Ishikawa (cell line): ENCODE measurements at regions not wholly inside any gene's neighbourhood (a gene's known extent, or its start where the extent isn't known, plus 50 kb on each side); places are given as distances from the start of the nearest gene placed in this dataset.

Experiments
- CEBPB ChIP-seq: IDR thresholded peaks from 2 replicates; pipeline ENCODE4 v1.6.1; 2012
- CREB1 ChIP-seq: IDR thresholded peaks from 2 replicates; pipeline ENCODE4 v1.6.1; 2012; ENCODE audit warnings: low read depth
- EGR1 ChIP-seq: IDR thresholded peaks from 2 replicates; pipeline ENCODE4 v1.6.1; 2012
- EP300 ChIP-seq: IDR thresholded peaks from 2 replicates; pipeline ENCODE4 v1.6.1; 2012; ENCODE audit warnings: borderline replicate concordance
- FOXM1 ChIP-seq: IDR thresholded peaks from 2 replicates; pipeline ENCODE4 v1.6.1; 2012; ENCODE audit warnings: low read depth, borderline replicate concordance
- MAX ChIP-seq: IDR thresholded peaks from 2 replicates; pipeline ENCODE4 v1.6.1; 2012
- RAD21 ChIP-seq: IDR thresholded peaks from 2 replicates; pipeline ENCODE4 v1.6.1; 2012; ENCODE audit warnings: low read depth
- REST ChIP-seq: IDR thresholded peaks from 2 replicates; pipeline ENCODE4 v1.6.1; 2012; ENCODE audit warnings: low read depth, mild to moderate bottlenecking
- TAF1 ChIP-seq: IDR thresholded peaks from 2 replicates; pipeline ENCODE4 v1.6.1; 2012; ENCODE audit warnings: low read depth, mild to moderate bottlenecking
- TCF12 ChIP-seq: IDR thresholded peaks from 2 replicates; pipeline ENCODE4 v1.6.1; 2012; ENCODE audit warnings: low read depth
- USF1 ChIP-seq: IDR thresholded peaks from 2 replicates; pipeline ENCODE4 v1.6.1; 2012
- YY1 ChIP-seq: IDR thresholded peaks from 2 replicates; pipeline ENCODE4 v1.6.1; 2012; ENCODE audit warnings: low read depth
- ZBTB7A ChIP-seq: IDR thresholded peaks from 2 replicates; pipeline ENCODE4 v1.6.1; 2012; ENCODE audit warnings: low read depth

GRCh38 chr18:61967252-61967891 lies 74.6 kb upstream of the RNF152 start:
- TF ChIP-seq MAX (no peak), FOXM1 (no peak), CEBPB (no peak), TAF1 (no peak), REST (no peak), TCF12 (no peak), EP300 (no peak), YY1 (no peak), USF1 (no peak), ZBTB7A (no peak), CREB1 (no peak), EGR1 (no peak), RAD21 (no peak)
